HG02885 (cell line): ENCODE measurements at regions not wholly inside any gene's neighbourhood (a gene's known extent, or its start where the extent isn't known, plus 50 kb on each side); places are given as distances from the start of the nearest gene placed in this dataset.

Source experiments
- ATAC-seq: cut with Tn5 transposase; IDR thresholded peaks from one replicate; pipeline ENCODE4 v1.9.1; 2021; ENCODE audit warnings: mild to moderate bottlenecking; ENCODE audit not compliant: unreplicated experiment, poor library complexity

GRCh38 chr16:51937771-51938170 lies 609.2 kb downstream of the TOX3 start:
- ATAC-seq, result no peak

- ATAC-seq, result no peak
Observed at GRCh38 chr16:51936846-51937245, 610.1 kb downstream of the TOX3 start.

GRCh38 chr16:51932317-51932716 lies 614.6 kb downstream of the TOX3 start:
- ATAC-seq, result no peak

- ATAC-seq, result no peak
Observed at GRCh38 chr16:51931653-51932052, 615.3 kb downstream of the TOX3 start.

- no peak for ATAC-seq
Observed at GRCh38 chr16:51924744-51925143, 622.2 kb downstream of the TOX3 start.

GRCh38 chr16:51922476-51922875 lies 624.5 kb downstream of the TOX3 start:
- ATAC-seq, result no peak

GRCh38 chr16:51919736-51920135 lies 627.2 kb downstream of the TOX3 start:
- no peak for ATAC-seq

- no peak for ATAC-seq
Observed at GRCh38 chr16:51916814-51917213, 630.1 kb downstream of the TOX3 start.

- ATAC-seq, result no peak
Observed at GRCh38 chr16:51916231-51916630, 630.7 kb downstream of the TOX3 start.

- ATAC-seq, result no peak
Observed at GRCh38 chr16:51907680-51908079, 639.3 kb downstream of the TOX3 start.

GRCh38 chr16:51900221-51900780 lies 646.6 kb downstream of the TOX3 start:
- no peak for ATAC-seq

- ATAC-seq, result no peak
Observed at GRCh38 chr16:51898872-51899271, 648.1 kb downstream of the TOX3 start.

GRCh38 chr16:51896013-51896412 lies 650.9 kb downstream of the TOX3 start:
- ATAC-seq, result no peak

- no peak for ATAC-seq
Observed at GRCh38 chr16:51892293-51893007, 654.5 kb downstream of the TOX3 start.

GRCh38 chr16:51888534-51888933 lies 658.4 kb downstream of the TOX3 start:
- no peak for ATAC-seq

- ATAC-seq, result no peak
Observed at GRCh38 chr16:51888016-51888415, 658.9 kb downstream of the TOX3 start.

- no peak for ATAC-seq
Observed at GRCh38 chr16:51886456-51886855, 660.5 kb downstream of the TOX3 start.

GRCh38 chr16:51884773-51885172 lies 662.2 kb downstream of the TOX3 start:
- no peak for ATAC-seq

GRCh38 chr16:51881731-51882130 lies 665.2 kb downstream of the TOX3 start:
- no peak for ATAC-seq

- no peak for ATAC-seq
Observed at GRCh38 chr16:51880776-51881175, 666.2 kb downstream of the TOX3 start.

- ATAC-seq, result no peak
Observed at GRCh38 chr16:51877686-51878085, 669.3 kb downstream of the TOX3 start.

GRCh38 chr16:51876934-51877333 lies 670.0 kb downstream of the TOX3 start:
- no peak for ATAC-seq

- ATAC-seq, result no peak
Observed at GRCh38 chr16:51876601-51876875, 670.4 kb downstream of the TOX3 start.
